OCI-LY7 (cell line): ENCODE measurements at regions not wholly inside any gene's neighbourhood (a gene's known extent, or its start where the extent isn't known, plus 50 kb on each side); places are given as distances from the start of the nearest gene placed in this dataset.

ENCODE experiments used
- BruUV-seq: library from RNA; stranded (reverse); fragments of 400-500 nt; replicated peaks from 2 replicates; lab custom pipeline; 2021; lab: Mats Ljungman, UMichigan
- CTCF ChIA-PET: fragments of 300-600 bp; sonication (Branson Sonifier 250); formaldehyde crosslinking; loops from one replicate; lab custom pipeline; 2022; ENCODE audit warnings: antibody characterized with exemption; ENCODE audit not compliant: unreplicated experiment; lab: Charles Lee
- POLR2A ChIA-PET: fragments of 300-600 bp; sonication (Branson Sonifier 250); formaldehyde crosslinking; loops from one replicate; lab custom pipeline; 2022; ENCODE audit warnings: antibody characterized with exemption; lab: Charles Lee
- DNase-seq: peaks from one replicate; pipeline ENCODE4 v3.0.0-alpha.2; 2015; ENCODE audit warnings: low spot score
- H2AFZ ChIP-seq: fragments of 200-600 bp; sonication (generic), shearing (Covaris generic); 2 replicates; pipeline ENCODE4 v1.6.1; 2014; ENCODE audit warnings: mild to moderate bottlenecking, antibody characterized with exemption, low read length, moderate library complexity
- H3K27ac ChIP-seq: fragments of 200-600 bp; sonication (generic); 2 replicates; pipeline ENCODE4 v1.5.1; 2014; ENCODE audit warnings: mixed run types, low read depth, mild to moderate bottlenecking, moderate library complexity, low read length, inconsistent platforms; ENCODE audit not compliant: poor library complexity, severe bottlenecking
- H3K36me3 ChIP-seq: fragments of 200-600 bp; sonication (generic); 2 replicates; pipeline ENCODE4 v1.6.1; 2014; ENCODE audit warnings: mild to moderate bottlenecking, antibody characterized with exemption, low read length, moderate library complexity, mixed read lengths; ENCODE audit not compliant: insufficient read depth
- H3K4me1 ChIP-seq: fragments of 200-600 bp; sonication (generic); 2 replicates; pipeline ENCODE4 v1.5.1; 2014; ENCODE audit warnings: mild to moderate bottlenecking, low read length; ENCODE audit not compliant: insufficient read depth, poor library complexity, severe bottlenecking
- H3K4me2 ChIP-seq: fragments of 200-600 bp; sonication (generic); 2 replicates; pipeline ENCODE4 v1.6.1; 2014; ENCODE audit warnings: mild to moderate bottlenecking, low read length
- H3K4me3 ChIP-seq: fragments of 200-600 bp; sonication (generic); 2 replicates; pipeline ENCODE4 v1.5.1; 2014; ENCODE audit warnings: mild to moderate bottlenecking, low read depth, low read length; ENCODE audit not compliant: poor library complexity, severe bottlenecking
- H3K79me2 ChIP-seq: fragments of 200-600 bp; sonication (generic); 2 replicates; pipeline ENCODE4 v1.6.1; 2016; ENCODE audit warnings: low read depth, mild to moderate bottlenecking, low read length, moderate library complexity, mixed read lengths; ENCODE audit not compliant: insufficient read depth
- H3K9me2 ChIP-seq: fragments of 200-600 bp; sonication (generic); 2 replicates; pipeline ENCODE4 v1.6.1; 2016; ENCODE audit warnings: mild to moderate bottlenecking, low read length, mixed read lengths; ENCODE audit not compliant: insufficient read depth
- H3K9me3 ChIP-seq: fragments of 200-600 bp; sonication (generic); 2 replicates; pipeline ENCODE4 v1.6.1; 2014; ENCODE audit warnings: mild to moderate bottlenecking, mixed run types, low read length, mixed read lengths
- H4K20me1 ChIP-seq: fragments of 200-600 bp; sonication (generic); 2 replicates; pipeline ENCODE4 v1.6.1; 2014; ENCODE audit warnings: mild to moderate bottlenecking, antibody characterized with exemption, low read length, moderate library complexity, mixed read lengths; ENCODE audit not compliant: insufficient read depth
- EZH2phosphoT487 ChIP-seq: fragments of 200-600 bp; sonication (generic); IDR thresholded peaks from 2 replicates; pipeline ENCODE4 v1.6.1; 2018; ENCODE audit warnings: low read depth, borderline replicate concordance, mild to moderate bottlenecking, mixed run types, antibody characterized with exemption, low read length, moderate library complexity, mixed read lengths
- intact Hi-C: fragments of 100-400 bp; cut with micrococcal nuclease; formaldehyde crosslinking; loops from one replicate; pipeline ENCODE4 v1.10.0; 2022; ENCODE audit not compliant: unreplicated experiment
- TF ChIP-seq, protein P1 (sequence below): fragments of 200-600 bp; sonication (generic); conservative IDR thresholded peaks from 2 replicates; pipeline ENCODE4 v1.5.1; 2014; ENCODE audit warnings: mild to moderate bottlenecking, antibody characterized with exemption, low read length, moderate library complexity, mixed read lengths

- intact Hi-C loops = no loop called here
- Histone ChIP-seq H3K79me2 (no peaks in the 10 kb centered on the region), H3K4me3 (no peak overlapping the region), H3K4me2 (no peak overlapping the region), H3K27ac (no peak overlapping the region), H3K9me3 (no peaks in the 10 kb centered on the region), H2AFZ (no peak overlapping the region), H3K9me2 (no peaks in the 10 kb centered on the region), H3K4me1 (no peaks in the 10 kb centered on the region), H4K20me1 (no peaks in the 10 kb centered on the region), H3K36me3 (no peaks in the 10 kb centered on the region)
- no TSS peak for BruUV-seq
- DNase-seq = no peak
- TF ChIP-seq EZH2phosphoT487 = no peak
- TF ChIP-seq, protein P1, sequence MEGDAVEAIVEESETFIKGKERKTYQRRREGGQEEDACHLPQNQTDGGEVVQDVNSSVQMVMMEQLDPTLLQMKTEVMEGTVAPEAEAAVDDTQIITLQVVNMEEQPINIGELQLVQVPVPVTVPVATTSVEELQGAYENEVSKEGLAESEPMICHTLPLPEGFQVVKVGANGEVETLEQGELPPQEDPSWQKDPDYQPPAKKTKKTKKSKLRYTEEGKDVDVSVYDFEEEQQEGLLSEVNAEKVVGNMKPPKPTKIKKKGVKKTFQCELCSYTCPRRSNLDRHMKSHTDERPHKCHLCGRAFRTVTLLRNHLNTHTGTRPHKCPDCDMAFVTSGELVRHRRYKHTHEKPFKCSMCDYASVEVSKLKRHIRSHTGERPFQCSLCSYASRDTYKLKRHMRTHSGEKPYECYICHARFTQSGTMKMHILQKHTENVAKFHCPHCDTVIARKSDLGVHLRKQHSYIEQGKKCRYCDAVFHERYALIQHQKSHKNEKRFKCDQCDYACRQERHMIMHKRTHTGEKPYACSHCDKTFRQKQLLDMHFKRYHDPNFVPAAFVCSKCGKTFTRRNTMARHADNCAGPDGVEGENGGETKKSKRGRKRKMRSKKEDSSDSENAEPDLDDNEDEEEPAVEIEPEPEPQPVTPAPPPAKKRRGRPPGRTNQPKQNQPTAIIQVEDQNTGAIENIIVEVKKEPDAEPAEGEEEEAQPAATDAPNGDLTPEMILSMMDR = no peak
- ChIA-PET POLR2A (no interaction called here), CTCF (interaction anchor here (0.5 kb wide), 1 partner anchor 1024 kb away, joined by 4 read pairs; no protein-coding TSS in a partner anchor)
Measured at GRCh38 chr2:138871312-138871711, 91.1 kb upstream of the NXPH2 start.

DNA sequence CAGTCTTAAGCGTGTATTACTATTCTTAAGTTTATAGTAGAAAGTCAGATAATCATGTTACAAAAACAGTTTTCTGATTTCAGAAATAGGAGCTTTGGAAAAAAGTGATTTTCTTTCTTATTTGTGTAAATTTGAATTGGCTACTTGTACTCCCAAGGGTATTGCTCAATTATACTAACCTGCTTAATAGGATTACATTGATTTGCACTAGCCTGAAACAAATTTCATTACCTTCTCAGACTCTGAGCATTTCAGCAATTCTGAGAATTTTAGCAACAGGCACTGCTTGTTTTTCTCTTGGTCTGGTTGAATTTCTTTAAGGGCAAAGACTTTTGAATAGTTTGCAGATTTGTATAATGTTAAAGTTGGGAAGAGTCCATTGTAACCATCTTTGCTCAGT, 87.2 kb upstream of the NXPH2 start:
- Histone ChIP-seq H3K9me2 (no peaks in the 10 kb centered on the region), H3K4me1 (no peaks in the 10 kb centered on the region), H4K20me1 (no peaks in the 10 kb centered on the region), H3K79me2 (no peaks in the 10 kb centered on the region), H3K9me3 (no peaks in the 10 kb centered on the region), H3K4me2 (no peak overlapping the region), H2AFZ (no peak overlapping the region), H3K27ac (no peak overlapping the region), H3K36me3 (no peaks in the 10 kb centered on the region), H3K4me3 (no peak overlapping the region)
- DNase-seq = no peak
- POLR2A ChIA-PET = no interaction called here
- intact Hi-C loops = no loop called here
- TF ChIP-seq, protein P1 = no peak
- no peak for TF ChIP-seq EZH2phosphoT487
- CTCF ChIA-PET = no interaction called here
- BruUV-seq = no TSS peak

- intact Hi-C loops = no loop called here
Measured at GRCh38 chr2:138866797-138867196, 86.6 kb upstream of the NXPH2 start.

More at GRCh38 chr2:138866797-138867196, 86.6 kb upstream of the NXPH2 start:
- Histone ChIP-seq H3K79me2 (no peaks in the 10 kb centered on the region), H3K4me2 (no peak overlapping the region), H4K20me1 (no peaks in the 10 kb centered on the region), H3K36me3 (no peaks in the 10 kb centered on the region), H3K4me1 (no peaks in the 10 kb centered on the region), H3K27ac (no peak overlapping the region), H3K4me3 (no peak overlapping the region), H3K9me2 (no peaks in the 10 kb centered on the region), H3K9me3 (no peaks in the 10 kb centered on the region), H2AFZ (no peak overlapping the region)
- BruUV-seq = no TSS peak
- TF ChIP-seq, protein P1 = no peak
- no peak for TF ChIP-seq EZH2phosphoT487
- no peak for DNase-seq
- CTCF ChIA-PET = no interaction called here
- POLR2A ChIA-PET = no interaction called here
